SIG-M5 treated with dmso at 0.1 percent for 504 hours (cell line): ENCODE measurements at regions not wholly inside any gene's neighbourhood (a gene's known extent, or its start where the extent isn't known, plus 50 kb on each side); places are given as distances from the start of the nearest gene placed in this dataset.
"Not testable (repeated sequence)": the region's sequence is repeated elsewhere in the genome, so short reads cannot be mapped to it uniquely, and the experiment has no call there.

ENCODE experiments used
- DNase-seq: peaks from one replicate; lab custom pipeline; 2025; ENCODE audit not compliant: unreplicated experiment; lab: John Stamatoyannopoulos, UW

DNA sequence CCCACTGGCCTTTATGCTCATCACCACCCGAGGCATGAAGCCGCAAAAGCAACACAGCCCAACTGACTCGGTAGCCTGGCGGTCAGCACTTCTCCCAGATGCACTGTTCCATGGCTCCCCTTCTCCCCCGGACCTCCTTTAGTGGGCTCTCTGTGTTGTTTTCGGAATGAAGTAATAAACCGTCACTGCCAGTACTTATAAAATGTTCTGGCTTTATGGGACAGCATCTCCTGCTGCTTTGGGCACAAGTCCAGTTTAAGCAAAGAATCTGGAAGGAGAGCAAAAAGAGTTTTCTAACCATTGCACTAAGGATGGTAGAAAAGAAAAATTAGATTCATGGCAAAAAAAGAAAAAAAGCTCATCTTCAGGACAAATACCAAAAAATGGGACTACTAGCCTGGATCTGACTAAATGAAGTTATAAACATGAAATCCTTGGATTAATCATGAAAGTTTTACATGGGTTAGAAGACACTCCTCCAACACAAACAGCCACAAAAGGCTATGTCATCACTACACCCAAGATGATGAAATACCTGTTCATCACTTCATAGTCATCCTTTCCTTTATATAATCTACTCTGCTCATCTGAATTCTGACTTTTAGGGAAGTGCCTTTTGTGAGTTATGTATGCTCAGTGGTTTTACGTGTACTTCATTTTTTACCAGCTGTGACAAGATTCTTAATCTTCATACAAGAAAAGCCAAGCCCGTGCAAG, 89.5 kb upstream of the UBE2E2 start:
- DNase-seq = peak; percentile 77

DNA sequence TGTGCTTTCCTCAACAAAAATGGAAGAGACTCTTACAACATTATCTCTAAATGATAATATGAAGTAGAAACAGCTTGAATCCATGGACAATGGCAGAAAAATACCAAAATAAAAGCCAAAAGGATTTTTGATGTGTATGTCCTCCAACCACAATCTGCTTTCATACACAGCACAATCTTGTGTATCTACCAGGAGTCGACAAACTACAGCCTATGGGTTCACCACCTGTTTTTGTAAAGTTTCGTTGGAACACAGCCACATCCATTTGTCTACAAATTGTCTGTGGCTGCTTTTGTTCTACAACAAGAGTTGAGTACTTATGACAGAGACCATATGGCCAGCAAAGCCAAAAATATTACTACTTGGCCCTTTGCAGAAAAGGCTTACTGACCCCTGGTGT, 88.7 kb upstream of the UBE2E2 start:
- no peak for DNase-seq

DNA sequence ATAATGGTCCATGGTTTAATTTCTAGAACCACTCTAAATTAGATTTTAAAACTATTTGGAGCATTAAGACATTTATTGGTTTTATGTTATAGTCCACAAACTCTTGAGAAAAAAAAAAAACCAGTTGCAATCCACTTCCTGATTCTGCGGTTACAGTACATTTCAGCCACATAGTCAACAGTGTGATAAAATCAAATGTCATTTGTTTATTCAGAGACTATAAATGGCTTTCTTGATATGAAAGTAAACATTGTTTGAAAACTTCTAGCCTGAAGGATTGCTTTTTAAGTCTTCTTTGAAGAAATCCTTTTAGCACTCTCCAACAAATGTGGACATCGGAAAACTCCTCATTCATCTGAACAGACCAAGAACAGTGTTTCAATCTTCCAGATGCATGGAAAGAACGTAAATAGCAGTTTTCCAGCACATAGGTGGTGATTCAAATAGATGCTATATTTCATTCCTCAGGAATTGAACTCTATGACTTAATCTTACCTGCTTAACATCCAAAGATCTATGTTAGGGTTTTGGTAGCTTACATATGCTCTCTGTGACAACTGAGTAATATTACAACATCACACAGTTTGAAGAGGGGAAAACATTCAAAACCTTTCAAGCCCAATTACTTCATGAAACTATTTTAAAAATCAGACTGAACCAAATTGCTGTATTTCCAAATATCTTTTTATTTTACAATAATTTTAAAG, 87.8 kb upstream of the UBE2E2 start:
- peak; percentile 39 for DNase-seq

DNA sequence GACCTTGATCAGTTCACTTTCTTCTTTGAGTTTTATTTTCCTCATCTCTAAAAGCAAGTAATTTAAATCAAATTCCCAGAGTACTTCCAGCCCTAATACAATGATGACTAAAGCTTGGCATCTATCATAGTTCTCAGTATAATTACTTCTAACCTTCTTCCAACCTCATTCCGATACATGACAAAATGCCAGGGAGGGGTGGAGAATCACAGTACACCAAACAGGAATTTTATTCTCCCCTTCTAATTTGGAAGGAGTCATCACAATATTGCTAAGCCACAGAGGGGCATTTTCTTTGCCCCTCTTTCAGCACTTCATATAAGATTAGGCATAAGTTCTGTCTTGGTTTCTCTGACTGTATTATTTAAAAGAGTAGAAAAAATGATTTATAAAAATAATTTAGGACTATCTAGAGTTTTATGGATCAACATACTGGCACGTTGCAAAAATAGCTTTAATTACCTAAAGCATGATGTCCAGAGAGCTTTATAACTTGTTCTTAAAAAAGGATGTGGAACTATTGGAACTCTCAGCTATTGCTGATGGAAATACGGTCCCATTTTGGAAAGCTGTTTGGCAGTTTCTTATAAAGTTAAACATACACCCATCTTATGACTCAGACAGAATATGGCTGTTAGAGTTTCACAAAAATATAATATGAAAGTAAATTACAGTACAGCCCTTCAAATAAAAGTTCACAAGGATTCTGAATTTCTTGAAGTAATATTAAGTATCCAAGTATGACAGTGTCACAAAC, 86.9 kb upstream of the UBE2E2 start:
- no peak for DNase-seq

DNA sequence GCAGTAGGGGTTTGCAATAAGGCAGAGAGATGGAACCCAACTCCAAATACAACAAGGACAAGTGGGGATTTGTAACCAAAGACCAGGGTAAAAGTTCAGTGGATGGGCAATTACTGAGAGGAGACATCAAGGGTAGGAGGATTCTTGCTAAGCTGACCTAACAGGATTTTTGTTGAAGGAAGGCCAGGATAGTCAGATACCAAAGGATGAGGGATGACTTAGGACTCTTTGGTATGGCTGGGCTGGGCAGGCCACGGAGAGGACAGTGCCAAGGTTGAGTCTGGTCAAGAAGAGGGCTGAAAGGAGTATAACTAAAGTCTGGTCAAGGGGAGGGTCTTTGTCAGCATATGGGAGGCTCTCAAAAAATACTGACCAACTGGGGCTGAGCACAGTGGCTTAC, 85.3 kb upstream of the UBE2E2 start:
- no peak for DNase-seq

DNA sequence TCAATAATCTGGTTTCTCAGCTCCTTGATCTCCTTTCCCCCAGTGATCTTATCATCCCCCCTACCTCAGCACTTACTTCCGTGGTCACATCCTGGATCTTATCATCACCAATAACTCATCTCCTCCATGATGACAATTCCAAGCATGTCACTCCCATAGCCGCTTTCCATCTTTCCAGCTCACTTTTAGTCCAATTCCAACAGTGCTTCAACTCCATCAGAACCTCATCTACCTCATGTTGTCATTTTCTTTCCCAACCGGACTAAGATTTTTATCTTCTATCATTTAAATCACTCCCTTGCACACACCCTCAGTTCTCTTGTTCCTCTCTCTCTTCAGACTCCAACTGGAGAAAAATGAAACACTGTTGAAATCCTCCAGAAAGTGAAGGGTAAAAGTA, 75.9 kb upstream of the UBE2E2 start:
- no peak for DNase-seq

DNA sequence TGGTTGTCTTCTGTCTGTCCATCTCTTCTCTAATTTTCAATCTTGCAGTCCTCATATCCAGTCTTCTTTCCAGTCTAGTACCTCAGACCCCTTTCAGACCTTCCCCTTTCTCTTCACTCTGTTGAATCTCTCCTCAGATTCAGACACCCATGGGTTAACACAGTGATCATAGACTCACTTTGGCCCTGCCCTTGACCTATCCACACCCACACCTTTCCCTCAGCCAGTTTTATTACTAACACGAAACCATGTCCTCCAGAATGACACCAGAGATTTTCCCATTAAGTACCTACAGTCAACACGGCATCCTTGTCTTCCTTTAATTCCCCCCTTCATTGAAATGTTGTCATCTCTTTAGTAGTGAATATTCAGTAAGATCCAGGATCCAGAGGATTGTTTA, 74.5 kb upstream of the UBE2E2 start:
- DNase-seq = no peak

DNA sequence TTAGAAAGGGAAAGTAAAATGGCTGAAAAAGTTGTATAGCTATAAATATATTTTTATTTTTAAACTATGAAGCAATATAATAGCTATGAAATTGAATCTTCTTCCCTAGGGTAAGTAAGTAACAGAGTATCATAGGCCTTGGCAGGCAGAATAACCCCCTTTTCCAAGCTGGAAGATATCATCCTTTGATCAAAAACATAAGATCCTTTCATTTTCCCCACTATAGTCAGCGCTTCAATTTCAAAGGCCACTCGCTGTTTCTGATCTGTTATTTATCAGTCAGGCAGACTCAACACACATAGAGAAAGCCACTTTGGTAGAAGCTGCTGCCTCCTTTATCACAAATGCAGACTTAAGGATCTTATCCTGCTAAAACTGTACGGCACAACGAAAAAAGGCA, 74.0 kb upstream of the UBE2E2 start:
- DNase-seq = no peak

DNA sequence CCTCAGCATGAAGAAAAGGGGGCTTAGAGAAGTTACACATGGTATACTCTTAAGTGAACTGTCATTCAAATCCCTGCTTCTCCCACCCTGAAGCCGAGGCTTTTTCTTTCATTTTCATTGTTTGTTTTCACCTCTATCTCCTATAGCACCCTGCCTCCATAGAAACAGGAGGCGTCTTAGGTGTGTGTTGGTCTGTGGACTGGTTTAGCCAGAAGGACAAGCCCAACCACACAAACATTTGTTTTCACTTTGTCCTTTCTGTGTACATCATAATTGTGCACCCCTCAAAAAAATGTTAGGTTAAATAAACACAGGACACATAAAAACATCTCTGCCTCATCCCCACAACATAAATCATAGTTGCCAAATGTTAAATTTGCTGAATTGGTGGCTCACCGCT, 73.3 kb upstream of the UBE2E2 start:
- DNase-seq = peak; percentile 56

DNA sequence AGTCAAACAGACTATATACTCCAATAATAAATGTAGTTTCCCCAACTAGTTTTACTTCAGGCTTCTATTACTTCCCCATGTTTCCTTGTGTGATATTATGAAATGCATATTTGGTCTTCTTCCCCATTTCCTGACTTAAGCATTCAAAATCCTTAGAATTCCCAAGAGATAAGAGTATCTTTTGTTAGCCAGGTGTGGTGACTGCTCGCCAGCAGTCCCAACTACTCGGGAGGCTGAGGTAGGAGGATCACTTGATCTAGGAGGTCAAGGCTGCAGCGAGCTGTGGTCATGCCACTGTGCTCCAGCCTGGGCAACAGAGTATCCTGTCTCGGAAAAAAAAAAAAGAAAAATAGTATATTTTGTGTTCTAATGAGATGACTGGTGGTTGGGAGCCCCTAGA, 72.7 kb upstream of the UBE2E2 start:
- no peak for DNase-seq

DNA sequence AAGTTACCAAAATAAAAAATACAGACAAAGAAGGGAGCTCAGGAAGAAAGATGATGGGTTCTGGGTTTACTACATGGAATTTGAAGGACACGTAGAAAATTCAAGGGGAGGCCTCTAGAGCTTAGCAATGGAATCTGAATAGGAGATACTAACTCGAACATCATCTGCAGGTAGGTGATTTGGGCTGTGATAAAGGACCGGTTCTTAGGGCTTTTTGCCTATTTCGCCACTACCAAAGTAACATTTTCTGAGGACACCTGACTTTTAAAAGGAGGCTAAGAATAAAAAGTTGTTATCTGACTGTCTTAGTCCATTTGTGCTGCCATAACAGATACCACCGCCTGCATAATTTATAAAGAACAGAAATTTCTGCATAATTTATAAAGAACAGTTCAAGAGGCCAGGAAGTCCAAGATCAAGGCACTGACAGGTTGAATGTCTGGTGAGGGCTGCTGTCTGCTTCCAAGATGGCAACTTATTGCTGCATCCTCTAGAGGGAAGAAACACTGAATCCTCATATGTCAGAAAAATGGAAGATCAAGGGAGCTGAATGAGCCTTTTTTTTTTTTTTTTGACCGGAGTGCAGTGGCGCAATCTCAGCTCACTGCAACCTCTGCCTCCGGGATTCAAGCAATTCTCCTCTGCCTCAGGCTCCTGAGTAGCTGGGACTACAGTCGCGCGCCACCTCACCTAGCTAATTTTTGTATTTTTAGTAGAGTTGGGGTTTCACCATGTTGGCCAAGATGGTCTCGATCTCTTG, 67.9 kb upstream of the UBE2E2 start:
- DNase-seq = no peak

DNA sequence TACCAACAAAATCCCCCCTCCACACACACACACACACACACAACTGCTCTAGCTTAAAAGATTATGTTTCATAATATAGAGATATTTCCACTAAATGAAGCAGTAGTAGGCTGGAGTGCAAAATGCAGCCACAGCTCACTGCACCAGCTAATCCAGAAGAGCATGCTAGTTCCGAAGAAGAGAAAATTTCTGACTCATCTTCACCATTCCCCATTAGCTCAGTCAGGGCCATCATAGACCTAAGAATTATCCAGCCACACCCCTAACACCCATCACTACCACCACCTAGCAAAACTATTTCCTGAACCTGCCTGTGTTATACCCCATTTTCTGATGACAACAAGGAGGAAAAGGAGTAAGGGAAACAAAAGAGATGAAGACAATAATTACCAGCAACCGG, 67.1 kb upstream of the UBE2E2 start:
- DNase-seq = no peak

DNA sequence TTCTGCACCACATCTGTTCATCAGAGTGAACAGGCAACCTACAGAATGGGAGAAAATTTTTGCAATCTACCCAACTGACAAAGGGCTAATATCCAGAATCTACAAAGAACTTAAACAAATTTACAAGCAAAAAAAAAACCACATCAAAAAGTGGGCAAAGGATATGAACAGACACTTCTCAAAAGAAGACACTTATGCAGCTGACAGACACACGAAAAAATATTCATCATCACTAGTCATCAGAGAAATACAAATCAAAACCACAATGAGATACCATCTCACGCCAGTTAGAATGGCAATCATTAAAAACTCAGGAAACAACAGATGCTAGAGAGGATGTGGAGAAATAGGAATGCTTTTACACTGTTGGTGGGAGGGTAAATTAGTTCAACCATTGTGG, 59.1 kb upstream of the UBE2E2 start:
- DNase-seq = not testable (repeated sequence)

DNA sequence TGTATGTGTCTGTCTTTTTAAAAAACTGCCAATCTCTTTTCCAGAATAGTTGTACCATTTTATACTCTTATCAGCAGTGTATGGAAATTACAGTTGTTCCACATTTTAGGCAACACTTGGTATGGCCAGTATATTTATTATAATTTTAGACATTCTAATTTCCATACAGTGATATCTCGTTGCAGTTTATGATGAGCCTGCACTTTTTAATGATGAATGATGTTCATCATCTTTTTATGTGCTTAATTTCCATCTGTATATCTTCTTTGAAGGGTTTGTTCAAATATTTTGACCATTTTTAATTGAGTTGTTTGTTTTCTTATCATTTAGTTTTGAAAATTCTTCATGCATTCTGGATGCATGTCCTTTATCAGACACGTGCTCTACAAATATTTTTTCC, 57.0 kb upstream of the UBE2E2 start:
- DNase-seq = no peak

DNA sequence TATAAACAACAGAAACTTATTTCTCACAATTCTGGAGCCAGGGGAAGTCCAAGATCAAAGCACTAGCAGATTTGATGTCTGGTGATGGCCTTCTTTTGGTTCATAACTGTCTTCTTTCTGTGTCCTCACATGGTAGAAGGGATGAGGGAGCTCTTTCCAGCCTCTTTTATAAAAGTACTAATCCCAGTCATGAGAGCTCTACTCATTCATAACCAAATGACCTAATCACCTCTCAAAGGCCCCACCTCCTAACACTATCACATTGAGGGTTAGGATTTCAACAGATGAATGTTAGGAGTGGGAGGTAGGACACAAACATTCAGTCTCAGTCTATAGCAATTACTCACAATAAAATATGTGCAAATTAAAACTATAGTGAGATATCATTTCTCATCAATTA, 50.1 kb upstream of the UBE2E2 start:
- DNase-seq = no peak
